Skin of body (tissue), 1 donor: ENCODE measurements at regions not wholly inside any gene's neighbourhood (a gene's known extent, or its start where the extent isn't known, plus 50 kb on each side); places are given as distances from the start of the nearest gene placed in this dataset.
"Not testable (repeated sequence)": the region's sequence is repeated elsewhere in the genome, so short reads cannot be mapped to it uniquely, and the experiment has no call there.

Experiments
- DNase-seq: peaks from one replicate; lab custom pipeline; 2025; lab: John Stamatoyannopoulos, UW

DNA sequence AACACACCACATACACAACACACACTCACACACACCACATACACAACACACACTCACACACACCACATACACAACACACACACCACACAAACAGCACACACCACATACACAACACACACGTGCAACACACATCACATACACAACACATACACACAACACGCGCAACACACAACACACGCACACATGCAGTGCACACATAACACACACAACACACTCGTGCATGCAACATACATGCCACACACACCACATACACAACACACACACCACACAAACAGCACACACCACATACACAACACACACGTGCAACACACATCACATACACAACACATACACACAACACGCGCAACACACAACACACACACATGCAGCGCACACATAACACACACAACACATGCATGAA lies 192.8 kb downstream of the C16orf95 start:
- DNase-seq: not testable (repeated sequence)

DNA sequence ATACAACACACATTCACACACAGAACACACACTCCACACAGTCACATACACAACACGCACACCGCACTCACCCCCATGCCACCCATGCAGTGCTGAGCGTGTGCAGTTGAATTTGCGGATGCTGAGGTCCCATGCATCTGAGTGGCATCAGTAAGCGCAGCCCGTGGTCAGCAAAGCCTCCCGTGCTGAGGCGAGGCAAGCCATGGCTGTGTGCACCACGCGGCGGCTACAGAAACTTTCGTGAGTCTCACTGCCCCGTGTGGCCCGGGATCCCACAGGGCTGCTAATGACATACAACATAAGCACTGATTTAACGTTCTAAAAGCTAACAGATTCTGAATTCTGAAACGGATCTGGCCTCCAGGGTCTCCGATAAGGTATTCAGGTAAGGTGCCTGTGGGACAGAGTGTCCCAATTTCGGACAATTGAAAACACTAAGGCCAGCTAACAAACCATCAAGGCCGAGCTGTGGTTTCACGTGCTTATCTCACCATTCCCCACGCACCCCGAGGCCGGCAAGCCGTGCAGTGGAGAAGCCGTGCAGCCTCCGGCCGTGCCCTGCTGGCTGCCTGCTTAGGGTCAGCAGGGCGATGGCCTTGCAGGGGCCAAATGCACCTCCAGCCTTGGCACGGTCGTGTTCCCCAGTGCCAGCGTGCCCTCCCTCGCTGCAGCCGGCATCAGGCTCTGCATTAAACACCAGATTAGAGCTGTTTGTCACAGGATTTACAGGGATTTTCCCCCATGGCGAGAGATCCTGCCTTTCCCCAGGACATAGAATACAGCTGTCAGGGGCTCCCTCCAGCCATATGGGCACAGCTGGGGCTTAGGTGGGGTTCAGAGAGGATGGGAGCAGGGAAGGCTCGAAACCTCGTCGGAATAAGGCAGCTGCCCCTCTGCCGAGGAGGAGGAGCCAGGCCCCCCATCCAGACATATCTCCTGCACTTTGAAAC lies 191.7 kb downstream of the C16orf95 start:
- no peak for DNase-seq

DNA sequence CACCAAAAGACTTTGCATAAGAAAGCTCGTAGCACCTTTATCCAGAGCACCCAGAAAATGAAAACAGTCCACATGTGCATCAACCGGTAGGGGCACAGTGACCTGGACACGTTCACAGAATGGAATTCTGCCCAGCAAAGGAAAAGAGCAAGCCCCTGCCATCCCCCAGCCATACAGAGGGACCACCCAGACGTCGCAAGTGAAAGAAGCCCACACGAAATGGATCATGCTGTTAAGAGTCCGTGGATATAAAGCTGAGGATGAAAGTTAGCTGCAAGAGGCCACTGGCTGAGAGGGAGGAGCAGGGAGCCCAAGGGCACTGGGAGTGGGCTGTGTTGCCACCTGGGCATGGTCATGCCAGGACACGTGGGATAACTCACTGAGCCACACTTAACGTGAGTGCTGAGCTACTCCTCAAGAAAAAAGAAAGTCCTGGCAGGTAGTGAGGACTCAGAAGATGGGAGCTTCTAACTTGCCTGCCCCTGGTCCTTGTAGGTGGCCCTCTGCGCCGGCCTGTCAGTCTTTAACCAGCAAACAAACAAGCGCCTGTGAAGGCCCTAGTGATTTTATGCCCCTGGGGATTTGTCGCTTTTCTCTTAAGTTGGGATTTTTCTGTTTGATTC lies 190.7 kb downstream of the C16orf95 start:
- no peak for DNase-seq

DNA sequence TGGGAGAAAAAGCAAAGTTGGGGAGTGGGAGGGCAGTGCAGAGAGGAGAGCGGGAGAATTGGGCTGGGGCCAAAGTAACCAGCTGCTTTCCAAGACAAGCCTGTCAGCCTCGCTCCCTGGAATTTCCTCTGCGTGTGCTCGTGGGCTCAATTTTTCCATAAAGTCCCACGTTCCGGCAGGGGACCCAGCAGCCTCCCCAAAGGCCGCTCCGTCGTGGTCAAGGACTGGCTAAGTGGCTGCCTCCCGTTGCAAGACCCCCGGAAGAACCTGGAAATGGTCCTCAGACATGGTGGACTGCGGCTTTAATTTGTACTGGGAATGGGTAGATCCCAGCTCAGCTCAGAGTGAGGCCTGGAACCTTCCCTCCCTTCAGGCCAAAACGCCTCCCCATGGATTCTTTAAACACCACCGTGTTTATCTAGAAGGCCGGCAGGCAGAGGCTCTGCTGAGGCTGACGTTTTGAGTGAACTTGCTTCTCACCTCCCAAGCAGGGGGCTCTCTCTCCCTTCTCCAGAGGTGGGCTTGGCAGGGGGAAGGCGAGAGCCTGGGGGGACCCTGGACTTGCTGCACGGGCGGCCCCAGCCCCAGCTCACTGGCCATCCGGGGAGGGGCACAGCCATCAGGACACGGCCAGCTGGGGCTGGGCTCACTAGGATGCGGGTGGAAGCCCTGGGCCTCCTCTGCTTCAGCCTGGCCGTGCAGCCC lies 190.0 kb downstream of the C16orf95 start:
- peak; percentile 23 for DNase-seq

DNA sequence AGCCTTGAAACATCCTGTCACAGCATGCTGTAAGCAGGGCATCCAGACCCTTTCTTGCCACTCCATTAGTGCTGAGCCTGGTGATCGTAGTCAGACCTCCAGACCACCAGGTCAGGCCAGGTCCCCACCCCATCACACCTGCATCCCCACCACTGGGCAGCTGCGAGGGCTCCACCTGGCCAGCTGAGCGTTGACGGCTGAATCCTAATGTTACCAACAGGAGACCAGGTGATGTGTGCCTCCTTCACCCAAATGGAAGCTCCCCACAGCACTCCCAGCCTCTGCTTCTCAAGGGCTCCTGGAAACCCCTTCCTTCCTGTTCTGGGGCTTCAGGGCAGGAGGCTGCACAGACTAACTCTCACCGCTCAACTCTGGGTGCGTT lies 189.4 kb downstream of the C16orf95 start:
- DNase-seq: no peak

DNA sequence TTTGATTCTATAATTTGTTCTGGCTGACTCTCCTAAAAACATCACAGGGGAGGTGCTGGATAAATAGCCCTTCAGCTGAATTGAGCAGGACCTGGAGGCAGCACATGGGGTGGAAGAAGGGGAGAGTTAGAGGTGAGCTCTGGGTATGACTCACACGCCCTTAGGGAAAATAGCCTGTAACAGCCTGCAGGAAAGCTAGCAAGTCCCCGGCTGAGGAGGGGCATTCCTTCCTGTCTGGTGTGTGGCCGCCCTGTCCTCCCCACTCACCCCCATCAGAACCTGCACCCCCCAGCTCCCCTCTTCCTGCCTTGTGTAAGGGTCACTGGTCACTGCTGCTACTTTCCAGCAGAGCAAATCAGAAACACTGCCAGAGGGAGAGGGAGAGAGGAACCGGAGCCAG lies 187.4 kb downstream of the C16orf95 start:
- DNase-seq: no peak

DNA sequence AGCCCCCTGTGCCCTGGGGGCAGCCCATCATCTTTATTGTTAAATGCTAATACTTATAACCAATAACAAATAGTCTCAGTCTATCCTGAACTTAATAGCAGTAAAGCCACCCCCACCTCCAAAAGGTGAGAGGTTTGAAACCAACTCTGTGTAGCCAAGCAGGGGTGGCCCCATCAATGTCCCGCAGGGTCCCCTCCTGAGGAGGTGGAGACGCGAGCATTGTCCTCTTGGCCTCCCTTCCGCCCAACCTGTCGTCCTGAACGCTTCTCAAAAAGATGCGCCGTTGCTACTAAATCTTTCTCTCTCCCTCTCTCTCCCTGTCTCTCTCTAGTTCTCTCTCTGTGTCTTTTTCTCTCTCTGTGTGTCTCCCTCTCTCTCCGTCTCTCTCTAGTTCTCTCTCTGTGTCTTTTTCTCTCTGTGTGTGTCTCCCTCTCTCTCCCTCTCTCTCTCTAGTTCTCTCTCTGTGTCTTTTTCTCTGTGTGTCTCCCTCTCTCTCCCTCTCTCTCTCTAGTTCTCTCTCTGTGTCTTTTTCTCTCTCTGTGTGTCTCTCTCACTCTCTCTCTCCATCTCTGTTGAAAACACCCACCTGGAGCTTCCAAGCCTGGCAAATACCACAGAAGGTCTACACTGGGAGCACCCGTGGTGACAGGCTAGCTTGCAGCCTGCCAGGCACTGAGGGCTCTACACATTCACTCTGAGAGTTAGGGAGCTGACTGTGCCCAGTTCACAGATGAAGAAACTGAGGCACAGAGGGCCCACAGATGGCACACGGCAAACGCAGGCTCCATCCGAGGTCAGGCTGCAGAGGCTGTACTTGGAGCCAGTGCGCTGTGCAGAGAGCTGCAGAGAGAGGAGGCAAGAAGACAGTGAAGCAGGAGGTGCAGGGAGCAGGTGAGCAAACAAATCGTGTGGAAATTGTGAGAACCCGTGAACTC lies 185.9 kb downstream of the C16orf95 start:
- no peak for DNase-seq

DNA sequence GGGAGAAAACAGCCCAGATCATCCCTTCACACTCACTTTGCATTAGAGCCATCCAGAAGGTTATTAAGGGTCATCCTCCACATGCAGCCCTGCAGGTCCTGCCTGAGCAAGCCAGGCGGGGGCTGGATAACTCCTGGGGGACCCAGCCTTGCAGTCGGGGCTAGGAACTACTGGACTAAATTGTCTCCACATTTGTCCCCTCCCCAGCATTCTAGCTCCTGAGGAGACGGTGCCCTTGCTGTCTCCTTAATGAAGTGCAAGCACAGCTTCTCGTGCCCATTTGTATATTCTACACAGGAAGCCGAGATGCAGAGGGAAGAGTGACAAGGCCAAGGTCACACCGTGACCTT lies 185.2 kb downstream of the C16orf95 start:
- DNase-seq: no peak

DNA sequence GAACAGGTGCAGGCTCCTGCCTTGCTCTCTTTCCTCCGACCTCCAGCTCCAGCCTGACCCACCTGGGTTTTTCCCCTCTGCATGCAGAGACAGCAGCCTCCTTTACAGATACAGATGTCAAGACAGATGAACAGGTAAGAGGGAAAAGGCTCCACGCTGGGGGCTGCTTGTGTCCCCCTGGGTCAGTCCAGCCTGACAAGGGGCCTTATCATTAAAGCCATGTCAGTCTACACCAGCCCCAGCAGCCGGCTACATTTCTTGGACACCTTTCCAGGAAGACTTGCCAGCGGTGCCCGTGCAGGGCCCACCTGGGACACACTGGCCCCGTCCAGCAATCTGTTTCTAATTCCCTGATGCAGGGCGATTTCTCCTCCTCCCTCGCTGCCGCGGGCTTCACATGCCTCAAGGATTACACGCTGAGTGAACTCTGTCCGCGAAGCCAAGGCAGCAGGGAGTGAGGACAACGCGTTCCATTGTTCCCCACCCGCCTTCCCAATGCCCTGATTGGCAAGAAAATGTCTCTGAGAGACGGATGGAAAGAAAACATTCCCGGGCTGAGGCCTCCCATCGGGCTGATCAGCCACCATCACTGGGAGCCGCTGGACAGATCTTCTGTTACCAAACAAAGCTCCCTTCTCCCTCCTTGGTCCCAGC lies 184.7 kb downstream of the C16orf95 start:
- peak; percentile 61 for DNase-seq

DNA sequence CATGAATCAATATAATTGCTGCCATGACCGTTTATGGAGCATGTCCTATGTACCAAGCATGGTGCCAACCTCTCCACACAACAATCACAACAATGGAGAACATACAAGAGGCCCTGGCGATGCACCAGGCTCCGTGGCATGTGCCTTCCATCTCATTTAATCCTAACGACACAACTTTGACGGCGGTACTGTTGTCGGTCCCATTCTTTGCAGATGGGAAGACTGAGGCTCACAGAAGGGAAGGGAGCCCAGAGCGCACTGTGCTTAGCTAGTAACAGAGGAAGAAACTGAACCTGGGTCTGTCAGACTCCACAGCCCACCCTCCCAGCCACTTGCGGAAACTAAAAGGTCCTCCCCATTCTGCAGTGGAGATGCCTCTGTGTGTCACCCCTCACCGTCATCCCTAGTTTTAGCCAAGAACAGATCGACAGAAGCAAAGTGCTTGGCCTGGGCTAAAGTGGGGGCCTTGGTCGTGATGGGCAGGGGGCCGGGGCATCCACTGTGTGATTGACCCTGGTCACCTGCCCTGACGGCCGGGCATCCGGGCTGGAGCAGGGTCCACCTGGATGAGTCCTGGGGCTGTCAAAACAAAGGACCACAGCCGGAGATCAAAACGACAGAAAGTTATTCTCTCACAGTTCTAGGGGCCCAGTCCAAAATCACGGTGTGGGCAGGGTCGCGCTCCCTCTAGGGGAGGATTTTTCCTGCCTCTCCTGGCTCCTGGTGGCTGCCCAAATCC lies 183.9 kb downstream of the C16orf95 start:
- DNase-seq: no peak

DNA sequence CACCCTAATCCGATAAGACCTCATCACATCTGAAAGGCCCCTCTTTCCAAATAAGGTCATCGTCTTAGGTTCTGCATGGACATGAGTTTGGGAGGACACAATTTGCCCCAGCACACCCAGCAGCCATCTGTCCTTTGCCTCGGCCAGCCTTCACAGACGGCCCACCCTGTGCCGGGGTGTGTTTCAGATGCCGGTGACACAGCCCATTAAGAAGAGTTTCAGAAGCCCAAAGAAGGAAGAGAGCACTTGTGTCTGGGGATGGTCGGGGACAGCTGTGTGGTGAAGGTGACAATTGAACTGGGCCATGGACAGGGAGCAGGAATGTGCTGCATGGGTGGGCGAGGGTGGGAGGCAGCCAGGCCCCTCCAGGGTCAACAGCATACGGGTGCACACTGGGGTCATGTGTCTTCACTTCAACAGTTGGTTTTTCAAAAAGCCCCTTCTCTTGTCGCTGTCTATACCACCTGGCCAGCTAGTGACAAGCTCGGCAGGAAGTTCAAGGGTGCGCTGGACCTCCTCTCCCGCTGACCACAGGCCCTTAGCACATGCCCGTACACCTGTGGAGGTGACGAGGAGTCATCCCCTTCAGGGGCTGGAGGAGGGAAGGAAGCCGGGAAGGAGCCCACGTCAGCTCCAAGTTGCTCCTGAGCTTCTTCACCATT lies 183.1 kb downstream of the C16orf95 start:
- DNase-seq: no peak

DNA sequence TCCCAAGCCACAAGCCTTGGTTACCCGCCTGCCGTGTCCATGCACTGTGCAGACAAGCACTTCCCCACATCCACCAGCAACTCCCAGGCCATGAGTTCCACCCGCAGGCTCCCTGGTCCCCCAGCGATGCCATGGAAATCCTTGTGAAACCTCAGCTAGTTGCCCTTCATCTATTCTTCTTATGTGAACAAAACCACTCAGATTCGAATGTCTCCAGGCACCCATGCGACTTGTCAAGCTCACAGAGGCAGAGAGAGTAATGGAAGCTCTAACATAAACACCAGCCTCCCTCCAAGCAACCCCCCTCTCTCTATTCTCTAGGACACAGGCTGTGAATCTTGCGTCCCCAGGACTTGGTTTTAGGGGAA lies 182.6 kb downstream of the C16orf95 start:
- no peak for DNase-seq

DNA sequence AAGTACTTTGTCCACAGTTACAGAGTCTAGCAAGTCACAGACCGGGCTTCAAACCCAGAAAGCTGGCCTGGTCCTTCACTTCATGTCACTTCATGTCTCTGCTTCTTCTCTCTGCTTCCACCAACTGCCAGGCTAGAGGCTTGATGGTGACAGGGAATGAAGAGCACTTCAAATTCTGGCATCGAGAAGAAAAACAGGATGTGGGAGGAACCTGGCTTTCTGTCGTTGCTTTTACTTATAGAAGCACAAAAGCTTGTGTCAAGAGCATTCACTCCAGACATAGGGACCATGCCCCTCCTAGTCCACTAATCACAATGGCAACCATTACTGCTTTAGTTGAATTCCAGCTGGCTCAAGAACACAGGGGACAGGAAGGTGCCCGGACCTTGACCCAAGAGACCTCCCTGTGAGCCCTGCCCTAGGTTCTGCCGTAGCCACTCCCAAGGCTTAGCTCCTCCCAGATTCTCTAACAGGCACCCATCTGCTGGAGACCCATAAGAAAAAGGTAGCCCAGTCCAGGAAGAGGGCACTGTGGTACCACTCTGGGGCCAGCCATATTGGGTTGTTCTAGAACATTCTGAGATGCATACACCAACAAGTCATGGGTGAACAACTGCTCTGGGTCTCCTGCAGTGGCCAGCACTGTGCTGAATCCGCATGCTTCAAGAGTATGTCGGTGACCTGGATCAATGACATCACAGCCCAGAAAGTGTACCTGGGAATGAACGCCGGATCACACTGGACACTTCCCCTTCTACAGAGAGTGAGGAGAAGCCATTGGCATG lies 181.8 kb downstream of the C16orf95 start:
- no peak for DNase-seq

DNA sequence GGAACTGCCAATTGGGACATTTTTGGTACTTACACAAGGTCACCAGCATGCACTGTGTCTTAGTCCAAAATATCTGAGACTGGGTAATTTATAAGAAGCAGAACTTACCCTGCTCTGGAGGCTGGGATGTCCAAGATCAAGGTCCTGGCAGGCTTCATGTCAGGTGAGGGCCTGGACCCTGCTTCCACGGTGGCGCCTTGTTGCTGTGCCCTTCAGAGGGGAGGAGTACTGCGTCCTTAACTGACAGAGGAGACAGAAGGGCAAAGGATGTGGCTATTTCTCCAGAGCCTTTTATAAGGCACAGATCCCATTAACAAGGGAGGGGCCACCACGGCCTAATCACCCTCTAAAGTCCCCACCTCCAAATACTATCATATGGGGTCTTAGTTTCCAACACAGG lies 178.9 kb downstream of the C16orf95 start:
- no peak for DNase-seq

DNA sequence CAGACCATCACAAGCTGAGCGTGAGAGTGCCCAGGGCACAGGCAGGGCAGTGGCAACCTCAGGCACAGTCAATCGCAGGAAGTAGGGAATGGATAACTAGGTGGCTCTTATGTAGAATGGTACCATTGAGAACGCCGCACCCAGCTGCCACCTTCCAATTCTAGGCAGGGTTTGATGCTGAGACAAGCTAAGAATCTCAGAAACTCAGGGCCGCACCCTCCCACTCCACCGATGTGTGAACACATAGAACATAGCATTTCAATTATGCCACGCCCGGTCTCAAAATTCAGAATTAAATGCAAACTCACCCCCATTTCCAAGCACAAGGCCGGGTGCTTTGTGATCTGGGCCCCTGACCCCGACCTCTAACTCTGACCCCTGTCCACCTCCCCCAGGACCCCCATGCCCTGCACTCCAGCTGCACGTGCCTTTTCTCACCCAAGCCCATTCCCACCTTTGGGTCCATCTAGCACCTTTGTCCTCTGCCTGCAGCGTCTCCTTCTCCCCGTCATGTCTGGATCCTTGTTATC lies 178.4 kb downstream of the C16orf95 start:
- DNase-seq: no peak

DNA sequence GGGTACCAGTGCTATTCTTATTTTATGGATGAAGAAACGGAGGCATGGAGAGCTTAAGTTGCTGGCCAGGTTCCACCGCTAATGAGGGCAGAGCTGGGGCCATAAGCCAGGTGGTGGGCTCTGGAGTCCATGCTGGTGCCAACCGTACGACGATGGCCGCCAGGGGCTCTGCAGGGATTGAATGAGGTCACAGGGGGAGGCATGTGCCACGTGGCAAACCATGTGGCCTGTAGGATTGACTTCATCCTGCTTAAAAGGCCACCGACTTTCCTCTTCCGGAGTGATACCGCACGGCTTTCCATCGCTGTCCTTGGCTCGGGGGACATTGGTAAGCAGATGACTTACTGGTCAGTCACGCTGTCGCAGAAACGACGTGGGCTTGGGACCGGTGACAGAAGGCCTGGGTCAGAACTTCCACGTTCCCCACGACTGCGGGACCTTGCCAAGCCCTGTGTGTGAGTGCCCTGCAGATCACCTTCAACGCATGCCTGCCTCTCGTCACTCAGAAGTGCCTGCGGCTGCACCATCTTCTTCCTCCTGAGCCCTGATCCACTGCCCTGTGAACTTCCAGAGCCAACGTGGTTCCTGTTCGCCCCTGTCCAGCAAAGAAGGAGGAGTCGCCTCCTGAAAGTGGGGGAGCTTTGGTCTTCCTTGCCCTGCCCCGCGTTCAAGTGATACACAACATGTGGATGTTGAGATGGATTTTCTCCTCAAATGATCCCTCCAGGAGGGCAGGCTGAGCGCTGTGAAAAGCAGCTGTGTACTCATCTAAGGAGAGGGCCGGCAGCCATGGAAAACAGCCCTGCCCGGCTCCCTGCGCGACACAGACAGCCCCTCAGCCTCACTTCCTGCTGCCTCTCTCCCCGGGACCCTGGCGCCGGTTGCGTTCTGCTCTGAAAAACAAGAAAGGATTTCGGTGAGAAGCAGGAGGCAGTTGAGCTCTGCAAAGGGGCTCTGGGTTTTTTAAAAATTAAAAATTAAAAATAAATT lies 176.7 kb downstream of the C16orf95 start:
- DNase-seq: no peak

DNA sequence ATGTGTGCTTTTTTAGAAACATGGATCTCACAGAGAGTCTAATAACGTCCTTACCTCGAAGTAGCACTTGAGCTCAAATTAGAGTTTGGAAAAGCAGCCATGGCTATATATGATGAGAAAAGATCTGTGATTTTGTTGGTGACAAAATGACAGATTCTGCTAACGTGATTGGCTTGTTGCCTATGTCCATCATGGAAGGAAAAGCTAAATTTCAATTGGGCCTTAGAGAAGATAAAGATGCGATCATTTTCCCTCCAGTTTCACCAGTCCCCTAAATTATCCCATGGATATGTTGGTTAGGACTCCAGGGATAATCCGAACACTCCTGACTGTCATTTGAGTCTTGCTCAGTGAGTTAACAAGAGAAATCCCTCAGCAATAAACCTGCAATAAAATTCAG lies 175.8 kb downstream of the C16orf95 start:
- DNase-seq: no peak
